Mucosa of rectum (tissue), 2 donors: ENCODE measurements at regions not wholly inside any gene's neighbourhood (a gene's known extent, or its start where the extent isn't known, plus 50 kb on each side); places are given as distances from the start of the nearest gene placed in this dataset.

ENCODE experiments used
- H3K27ac ChIP-seq, 2 donors: one replicate each; pipeline ENCODE4 v1.7.0; 2013; ENCODE audit warnings: inconsistent platforms in 2 of 2, low read depth in 2 of 2, low read length in 2 of 2
- H3K27me3 ChIP-seq, 2 donors: one replicate each; pipeline ENCODE4 v1.7.0; 2013; ENCODE audit warnings: low read length in 2 of 2; ENCODE audit not compliant: control insufficient read depth in 2 of 2, insufficient read depth in 2 of 2
- H3K36me3 ChIP-seq, 2 donors: one replicate each; pipeline ENCODE4 v1.7.0; 2013; ENCODE audit warnings: low read length in 2 of 2; ENCODE audit not compliant: control insufficient read depth in 2 of 2, insufficient read depth in 2 of 2
- H3K4me1 ChIP-seq, 2 donors: one replicate each; pipeline ENCODE4 v1.7.0; 2013; ENCODE audit warnings: low read length in 2 of 2, mild to moderate bottlenecking in 1 of 2; ENCODE audit not compliant: control insufficient read depth in 2 of 2, insufficient read depth in 2 of 2
- H3K4me3 ChIP-seq, 2 donors: one replicate each; pipeline ENCODE4 v1.7.0; 2013; ENCODE audit warnings: low read length in 2 of 2
- H3K9ac ChIP-seq, 2 donors: one replicate each; pipeline ENCODE4 v1.7.0; 2013; ENCODE audit warnings: low read length in 2 of 2, low read depth in 1 of 2, mild to moderate bottlenecking in 1 of 2
- H3K9me3 ChIP-seq, 2 donors: one replicate each; pipeline ENCODE4 v1.7.0; 2013; ENCODE audit warnings: low read length in 2 of 2; ENCODE audit not compliant: control insufficient read depth in 2 of 2
- donor health status: healthy.
- donor health status: Normal muscosa, but diverticular disease.

DNA sequence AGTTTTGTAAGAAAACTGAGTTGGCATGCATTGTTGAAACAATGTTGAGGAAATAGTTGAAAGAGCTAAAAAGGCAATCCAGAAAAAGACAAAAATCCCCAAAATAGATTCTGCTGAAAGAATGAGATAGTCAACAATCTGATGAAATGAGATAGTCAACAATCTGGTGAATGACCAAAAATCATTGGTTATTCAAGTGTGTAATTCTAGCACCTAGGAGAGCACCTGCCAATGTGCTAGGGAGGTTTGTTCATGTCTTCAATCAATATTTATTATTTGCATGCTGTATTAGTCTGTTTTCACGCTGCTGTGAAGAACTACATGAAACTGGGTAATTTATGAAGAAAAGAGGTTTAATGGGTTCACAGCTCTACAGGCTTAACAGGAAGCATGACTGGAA lies 307.1 kb upstream of the HSF2 start:
- no peaks in the 10 kb centered on the region for H3K4me1 ChIP-seq
- no peaks in the 10 kb centered on the region for H3K27me3 ChIP-seq
- no peak overlapping the region for H3K27ac ChIP-seq
- H3K36me3 ChIP-seq, result no peaks in the 10 kb centered on the region
- no peak overlapping the region for H3K4me3 ChIP-seq
- H3K9me3 ChIP-seq, result no peaks in the 10 kb centered on the region
- H3K9ac ChIP-seq, result no peak overlapping the region

DNA sequence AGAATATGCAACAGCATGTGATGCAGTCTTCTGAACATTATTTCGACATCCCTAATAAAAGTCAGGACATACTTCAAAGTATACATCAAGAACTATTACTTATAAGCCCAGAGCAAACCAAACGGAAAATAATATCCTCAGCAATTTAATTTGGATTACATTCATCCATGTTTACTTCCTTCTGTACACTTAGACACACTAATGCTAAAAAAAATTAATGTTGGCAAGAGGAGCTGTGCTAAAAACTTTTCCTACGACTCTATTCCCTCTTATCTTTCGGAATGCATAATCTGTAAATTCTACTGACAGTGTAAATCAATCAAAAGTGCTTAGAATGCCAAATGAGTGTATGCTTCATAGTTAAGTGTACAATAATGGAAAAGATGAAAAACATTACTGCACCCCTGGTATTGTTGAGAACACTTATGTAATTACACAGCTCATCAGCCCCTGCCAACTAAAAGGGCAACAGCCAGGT lies 301.2 kb upstream of the HSF2 start:
- no peaks in the 10 kb centered on the region for H3K9me3 ChIP-seq
- no peak overlapping the region for H3K4me3 ChIP-seq
- H3K27ac ChIP-seq, result no peak overlapping the region
- no peaks in the 10 kb centered on the region for H3K4me1 ChIP-seq
- no peaks in the 10 kb centered on the region for H3K36me3 ChIP-seq
- no peak overlapping the region for H3K9ac ChIP-seq
- no peaks in the 10 kb centered on the region for H3K27me3 ChIP-seq

DNA sequence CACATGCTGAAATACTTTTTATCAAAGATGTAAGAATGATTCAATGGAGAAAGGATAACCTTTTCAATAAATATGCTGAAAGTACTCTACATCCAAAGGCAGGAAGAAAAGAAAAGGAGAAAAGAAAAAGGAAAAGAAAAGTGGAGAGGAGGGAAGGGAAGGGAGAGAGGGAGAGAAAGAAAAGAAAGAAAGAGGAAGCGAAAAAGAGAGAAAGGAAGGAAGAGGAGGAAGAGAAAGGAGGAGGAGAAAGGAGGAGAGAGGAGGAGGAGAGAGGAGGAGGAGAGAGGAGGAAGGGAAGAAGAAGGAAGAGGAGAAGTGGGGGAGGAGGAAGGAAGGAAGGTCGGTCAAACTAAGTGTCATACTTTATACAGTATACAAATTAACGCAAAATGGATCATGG lies 297.4 kb upstream of the HSF2 start:
- H3K9ac ChIP-seq, result no peak overlapping the region
- no peak overlapping the region for H3K27ac ChIP-seq
- H3K4me1 ChIP-seq, result no peaks in the 10 kb centered on the region
- no peaks in the 10 kb centered on the region for H3K27me3 ChIP-seq
- no peak overlapping the region for H3K4me3 ChIP-seq
- H3K36me3 ChIP-seq, result no peaks in the 10 kb centered on the region
- H3K9me3 ChIP-seq, result no peaks in the 10 kb centered on the region

DNA sequence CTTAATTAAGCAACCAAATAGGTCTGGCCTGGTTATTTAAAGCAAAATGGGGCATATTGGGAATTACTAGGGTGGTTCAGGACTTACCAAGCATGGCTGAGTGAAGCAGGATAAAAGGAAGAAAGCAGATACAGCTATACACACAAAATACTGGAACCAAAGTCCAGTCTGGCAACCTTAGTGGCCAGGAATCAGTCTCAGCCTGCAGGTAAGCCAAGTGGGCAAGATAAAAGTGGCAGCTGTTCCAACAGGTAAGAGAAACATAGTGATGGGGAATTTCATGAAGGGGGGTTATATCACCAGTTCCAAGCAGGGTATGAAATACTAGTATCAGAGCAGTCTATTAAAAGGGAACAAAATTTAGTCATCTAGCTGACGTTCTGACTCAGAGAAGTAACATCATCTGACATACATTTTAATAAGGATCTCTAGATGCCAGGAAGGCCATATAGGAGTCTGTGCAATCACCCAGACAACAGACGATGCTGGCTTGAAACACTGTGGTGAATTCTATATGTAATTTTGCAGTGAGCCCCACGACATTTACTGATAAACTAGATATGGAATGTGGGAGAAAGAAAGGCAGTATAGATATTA lies 292.1 kb upstream of the HSF2 start:
- no peaks in the 10 kb centered on the region for H3K36me3 ChIP-seq
- H3K4me1 ChIP-seq, result no peaks in the 10 kb centered on the region
- no peak overlapping the region for H3K27ac ChIP-seq
- no peaks in the 10 kb centered on the region for H3K9me3 ChIP-seq
- no peaks in the 10 kb centered on the region for H3K27me3 ChIP-seq
- H3K9ac ChIP-seq, result no peak overlapping the region
- no peak overlapping the region for H3K4me3 ChIP-seq

DNA sequence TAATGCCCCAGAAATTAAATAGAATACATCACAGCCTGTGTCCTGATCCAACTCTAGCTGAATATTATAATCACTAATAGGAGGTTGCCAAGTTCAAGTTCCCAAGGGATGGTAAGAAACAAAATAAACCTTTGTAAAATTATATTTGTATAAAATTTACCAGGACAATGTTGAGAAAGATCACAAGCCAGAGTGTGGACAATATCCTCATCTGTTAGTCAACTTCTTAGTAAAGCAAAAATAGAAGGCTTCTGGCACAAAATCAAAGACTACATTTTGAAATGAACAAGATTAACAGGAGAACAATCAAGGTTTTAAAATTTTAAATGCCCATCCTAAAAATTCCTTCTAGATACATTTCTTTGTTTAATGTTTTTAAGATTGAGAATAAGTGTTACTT lies 290.4 kb upstream of the HSF2 start:
- Histone ChIP-seq H3K36me3 (no peaks in the 10 kb centered on the region), H3K27ac (no peak overlapping the region), H3K9me3 (no peaks in the 10 kb centered on the region), H3K27me3 (no peaks in the 10 kb centered on the region), H3K4me1 (no peaks in the 10 kb centered on the region), H3K4me3 (no peak overlapping the region), H3K9ac (no peak overlapping the region)

DNA sequence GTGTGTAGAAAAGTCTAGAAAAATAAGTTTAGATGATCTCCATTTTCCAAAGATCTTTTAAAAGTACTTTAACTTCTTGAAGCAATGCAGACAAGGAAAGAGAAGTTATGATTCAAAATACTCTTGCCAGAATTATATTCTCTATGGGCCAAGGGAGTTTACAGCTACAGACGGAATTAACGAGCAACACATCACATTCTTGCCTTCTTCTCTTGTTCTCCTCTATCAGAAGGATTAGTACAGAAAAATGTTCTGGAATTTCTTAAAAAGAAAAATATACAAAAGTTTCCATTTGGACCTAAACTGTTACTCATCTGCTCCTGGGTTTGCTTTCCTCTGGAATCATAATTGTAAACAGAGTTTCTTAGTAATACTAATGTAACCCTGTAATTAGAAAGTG lies 284.7 kb upstream of the HSF2 start:
- Histone ChIP-seq H3K27me3 (no peaks in the 10 kb centered on the region), H3K9ac (no peak overlapping the region), H3K36me3 (no peaks in the 10 kb centered on the region), H3K27ac (no peak overlapping the region), H3K4me1 (no peaks in the 10 kb centered on the region), H3K9me3 (no peaks in the 10 kb centered on the region), H3K4me3 (no peak overlapping the region)

DNA sequence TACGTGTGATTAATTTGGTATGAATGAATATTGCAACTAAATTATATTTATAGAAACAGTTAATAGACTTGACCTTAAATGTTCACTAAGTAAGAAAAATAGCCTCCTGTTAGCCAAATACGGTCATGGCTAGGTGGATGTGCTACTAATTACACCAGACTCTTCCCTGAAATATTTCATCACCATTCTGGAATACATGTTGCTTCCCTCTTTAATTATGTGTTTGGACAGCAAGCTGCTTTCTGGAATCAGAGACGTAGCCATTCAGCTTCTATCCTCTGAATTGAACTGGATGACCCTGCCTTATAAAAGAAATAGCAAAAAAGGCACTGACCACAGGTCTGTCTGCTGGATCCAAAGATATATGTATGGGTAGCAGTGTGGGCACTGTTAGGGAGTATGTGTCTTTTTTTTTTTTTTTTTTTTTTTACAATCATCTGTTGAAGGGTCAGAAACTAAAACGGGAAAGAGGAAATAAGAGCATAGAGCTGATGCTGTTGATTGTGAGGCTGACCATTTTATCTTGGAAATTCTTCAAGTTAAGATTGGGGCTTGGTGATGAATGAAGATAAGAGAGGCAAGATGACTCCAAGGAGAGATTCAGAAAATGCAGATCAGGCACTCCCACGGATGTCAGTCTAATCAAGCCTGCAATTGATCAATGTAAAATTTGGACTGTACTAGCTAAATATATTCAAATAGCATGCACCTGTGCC lies 283.2 kb upstream of the HSF2 start:
- Histone ChIP-seq H3K27ac (no peak overlapping the region), H3K4me3 (no peak overlapping the region)

DNA sequence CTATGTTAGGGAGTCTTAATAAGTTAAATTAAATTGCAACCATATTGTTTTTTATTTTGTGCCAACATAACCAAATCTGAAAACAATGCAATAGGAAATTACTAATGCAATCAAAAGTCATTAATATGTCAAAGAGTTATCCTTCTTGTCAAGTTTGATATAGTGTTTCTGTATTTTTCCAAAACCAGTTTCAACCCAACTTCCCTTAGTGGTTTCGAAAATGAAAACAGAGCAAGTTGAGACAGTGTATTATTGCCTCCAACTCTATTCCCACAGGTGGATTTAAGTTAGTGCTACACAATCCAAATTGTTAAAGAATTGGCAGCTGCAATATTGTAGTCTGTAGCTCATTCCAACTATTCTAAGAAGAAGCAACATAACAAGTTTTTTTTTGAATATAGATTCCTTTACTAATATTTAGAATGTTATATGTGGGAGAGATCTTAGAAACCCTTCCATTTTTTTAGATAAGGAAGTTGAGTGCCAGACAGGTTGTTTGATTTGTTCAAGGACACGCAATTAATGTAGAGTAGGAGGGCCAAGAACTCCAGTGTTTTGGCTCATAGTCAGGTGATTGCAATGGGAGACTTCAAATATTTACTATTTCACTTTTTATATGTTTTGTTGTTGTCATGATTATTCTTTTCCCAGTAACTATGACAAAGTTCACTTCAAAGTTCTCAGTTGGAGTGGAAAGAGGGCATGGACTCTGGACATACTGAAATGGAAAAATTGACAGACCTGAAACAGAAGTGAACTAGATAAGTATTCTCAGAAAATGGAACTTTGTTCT lies 282.4 kb upstream of the HSF2 start:
- Histone ChIP-seq H3K36me3 (no peaks in the 10 kb centered on the region), H3K27ac (no peak overlapping the region), H3K9ac (no peak overlapping the region), H3K4me3 (no peak overlapping the region), H3K27me3 (no peaks in the 10 kb centered on the region), H3K4me1 (no peaks in the 10 kb centered on the region), H3K9me3 (no peaks in the 10 kb centered on the region)

More for the DNA sequence above, 283.2 kb upstream of the HSF2 start:
- Histone ChIP-seq H3K9ac (no peak overlapping the region), H3K27me3 (no peaks in the 10 kb centered on the region), H3K36me3 (no peaks in the 10 kb centered on the region), H3K9me3 (no peaks in the 10 kb centered on the region), H3K4me1 (no peaks in the 10 kb centered on the region)

DNA sequence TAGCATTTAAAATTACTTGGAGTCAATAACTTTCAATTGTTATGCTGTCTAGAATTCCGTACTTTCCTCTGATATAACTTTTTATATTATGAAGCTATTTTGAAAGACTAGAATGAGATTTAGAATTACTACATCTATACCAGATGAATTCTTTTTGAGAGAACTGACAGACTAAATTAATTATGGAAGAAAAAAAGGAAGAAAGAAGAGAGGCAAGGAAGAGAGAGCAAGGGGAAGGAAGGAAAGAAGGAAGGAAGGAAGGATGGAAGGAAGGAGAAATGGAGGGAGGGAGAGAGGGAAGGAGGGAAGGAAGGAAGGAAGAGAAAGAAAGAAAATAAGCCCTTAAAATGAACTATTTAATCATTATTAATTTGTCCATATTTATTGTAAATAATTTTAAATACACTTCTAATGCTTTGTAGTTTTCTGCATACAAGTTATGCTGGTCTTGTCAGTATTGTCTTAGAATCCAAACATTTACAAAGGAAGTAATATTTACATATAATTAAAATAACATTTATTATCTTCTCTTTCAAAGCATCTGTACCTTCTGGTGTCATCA lies 280.4 kb upstream of the HSF2 start:
- Histone ChIP-seq H3K4me1 (no peaks in the 10 kb centered on the region), H3K9ac (no peak overlapping the region), H3K27ac (no peak overlapping the region), H3K9me3 (no peaks in the 10 kb centered on the region), H3K4me3 (no peak overlapping the region), H3K36me3 (no peaks in the 10 kb centered on the region), H3K27me3 (no peaks in the 10 kb centered on the region)

DNA sequence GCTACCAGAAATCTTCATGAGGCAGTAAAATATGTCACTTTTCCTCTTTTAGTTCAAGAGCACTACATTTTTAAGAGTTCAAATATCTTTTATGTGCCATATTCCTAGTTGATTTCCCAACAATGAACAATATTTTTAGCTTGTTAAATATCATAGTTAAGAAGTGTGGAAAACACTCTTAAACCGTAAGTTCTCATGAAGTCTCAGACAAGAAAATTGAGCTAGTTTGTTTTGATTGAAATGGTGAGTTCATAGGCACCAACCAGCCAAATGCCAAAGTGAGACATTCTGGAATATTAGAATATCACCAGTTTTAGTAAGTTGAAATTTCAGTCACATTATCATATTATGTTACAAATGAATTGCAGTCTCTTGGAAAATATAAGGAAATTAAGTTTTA lies 277.2 kb upstream of the HSF2 start:
- Histone ChIP-seq H3K36me3 (no peaks in the 10 kb centered on the region), H3K4me1 (no peaks in the 10 kb centered on the region)

More for the DNA sequence above, 277.2 kb upstream of the HSF2 start:
- Histone ChIP-seq H3K27ac (no peak overlapping the region), H3K9ac (no peak overlapping the region), H3K27me3 (no peaks in the 10 kb centered on the region), H3K4me3 (no peak overlapping the region), H3K9me3 (no peaks in the 10 kb centered on the region)
